ENCODE measurements at regions not wholly inside any gene's neighbourhood (a gene's known extent, or its start where the extent isn't known, plus 50 kb on each side); places are given as distances from the start of the nearest gene placed in this dataset.
A peak's percentile ranks its signal among the peaks of the same experiment; 100 is the strongest.

GRCh38 chr3:84759361-84759760, 199.4 kb upstream of the CADM2 start:
- DNase-seq (ENCODE audit: low spot score), result no peak
- Histone ChIP-seq H3F3A (ENCODE audit: low read depth) (no peaks in the 10 kb centered on the region), H4K20me1 (ENCODE audit: low read depth) (no peaks in the 10 kb centered on the region), H3K27ac (no peak overlapping the region), H3K27me3 (no peaks in the 10 kb centered on the region), H3K79me2 (ENCODE audit: low read depth) (no peaks in the 10 kb centered on the region), H3K36me3 (no peaks in the 10 kb centered on the region), H3K4me3 (no peak overlapping the region), H3K4me1 (no peaks in the 10 kb centered on the region), H3K9me3 (ENCODE audit: low read depth) (no peaks in the 10 kb centered on the region), H2AFZ (replicated peaks) (no peak overlapping the region), H3K4me2 (no peak overlapping the region), H3K9ac (no peak overlapping the region)
- no peaks in the 10 kb centered on the region for H3K36me3 Mint-ChIP-seq
- H3K9me3 Mint-ChIP-seq, result peaks cover 3% of the 10 kb centered on the region
- no peaks in the 10 kb centered on the region for H3K27me3 Mint-ChIP-seq (ENCODE audit: insufficient read depth, low read depth)
- H3K4me1 Mint-ChIP-seq, result no peaks in the 10 kb centered on the region
- H3K4me3 Mint-ChIP-seq, result no peak overlapping the region
- H3K27ac Mint-ChIP-seq, result no peak overlapping the region
- no peak for TF ChIP-seq EZH2phosphoT487 (IDR thresholded peaks at IDR 0.05)
- no peak for TF ChIP-seq EZH2 (IDR thresholded peaks at IDR 0.05)
- no peak for TF ChIP-seq CTCF (IDR thresholded peaks at IDR 0.05)

- Mint-ChIP-seq H3K9me3 (peaks cover 15% of the 10 kb centered on the region), H3K27me3 (ENCODE audit: insufficient read depth, low read depth) (no peaks in the 10 kb centered on the region), H3K27ac (no peak overlapping the region), H3K36me3 (no peaks in the 10 kb centered on the region), H3K4me1 (no peaks in the 10 kb centered on the region), H3K4me3 (no peak overlapping the region)
- H3K4me1 ChIP-seq, result no peaks in the 10 kb centered on the region
- no peak for DNase-seq (ENCODE audit: low spot score)
- H2AFZ ChIP-seq (replicated peaks), result no peak overlapping the region
- no peaks in the 10 kb centered on the region for H3K36me3 ChIP-seq
- no peaks in the 10 kb centered on the region for H3K9me3 ChIP-seq (ENCODE audit: low read depth)
- H3K4me2 ChIP-seq, result no peak overlapping the region
- H3K79me2 ChIP-seq (ENCODE audit: low read depth), result no peaks in the 10 kb centered on the region
- no peaks in the 10 kb centered on the region for H3F3A ChIP-seq (ENCODE audit: low read depth)
- TF ChIP-seq EZH2 (IDR thresholded peaks at IDR 0.05) (no peak), CTCF (IDR thresholded peaks at IDR 0.05) (peak; percentile 45), EZH2phosphoT487 (IDR thresholded peaks at IDR 0.05) (no peak)
- H3K9ac ChIP-seq, result no peak overlapping the region
- no peak overlapping the region for H3K27ac ChIP-seq
- H3K4me3 ChIP-seq, result no peak overlapping the region
- no peaks in the 10 kb centered on the region for H4K20me1 ChIP-seq (ENCODE audit: low read depth)
- H3K27me3 ChIP-seq, result no peaks in the 10 kb centered on the region
Observed at GRCh38 chr3:84772841-84773240, 185.9 kb upstream of the CADM2 start.

GRCh38 chr3:84783281-84783680, 175.5 kb upstream of the CADM2 start:
- H3K4me3 ChIP-seq, result no peak overlapping the region
- DNase-seq (ENCODE audit: low spot score), result no peak
- no peak overlapping the region for H2AFZ ChIP-seq (replicated peaks)

More at GRCh38 chr3:84783281-84783680, 175.5 kb upstream of the CADM2 start:
- TF ChIP-seq EZH2 (IDR thresholded peaks at IDR 0.05) (no peak), CTCF (IDR thresholded peaks at IDR 0.05) (no peak), EZH2phosphoT487 (IDR thresholded peaks at IDR 0.05) (no peak)
- Histone ChIP-seq H3K4me1 (no peaks in the 10 kb centered on the region), H4K20me1 (ENCODE audit: low read depth) (no peaks in the 10 kb centered on the region), H3F3A (ENCODE audit: low read depth) (no peaks in the 10 kb centered on the region), H3K4me2 (no peak overlapping the region), H3K36me3 (no peaks in the 10 kb centered on the region), H3K27me3 (no peaks in the 10 kb centered on the region), H3K79me2 (ENCODE audit: low read depth) (no peaks in the 10 kb centered on the region), H3K27ac (no peak overlapping the region), H3K9ac (no peak overlapping the region), H3K9me3 (ENCODE audit: low read depth) (peaks cover 8% of the 10 kb centered on the region)
- H3K27ac Mint-ChIP-seq, result no peak overlapping the region
- no peaks in the 10 kb centered on the region for H3K36me3 Mint-ChIP-seq
- H3K4me3 Mint-ChIP-seq, result no peak overlapping the region
- no peaks in the 10 kb centered on the region for H3K4me1 Mint-ChIP-seq
- H3K27me3 Mint-ChIP-seq (ENCODE audit: insufficient read depth, low read depth), result no peaks in the 10 kb centered on the region
- H3K9me3 Mint-ChIP-seq, result no peaks in the 10 kb centered on the region

Measured in neural progenitor cell (in vitro differentiated cells).